ENCODE measurements at regions not wholly inside any gene's neighbourhood (a gene's known extent, or its start where the extent isn't known, plus 50 kb on each side); places are given as distances from the start of the nearest gene placed in this dataset.

- H3K4me3 ChIP-seq (ENCODE audit: low read length): no peak overlapping the region
- DNase-seq (ENCODE audit: low read depth): no peak
- TF ChIP-seq CTCF (IDR thresholded peaks at IDR 0.05; ENCODE audit: insufficient read depth, low read depth, low read length, missing control alignments): no peak
Measured at GRCh38 chr2:237180187-237180586, 94.5 kb downstream of the COPS8 start.

GRCh38 chr2:237180987-237181386 lies 95.3 kb downstream of the COPS8 start:
- TF ChIP-seq CTCF (IDR thresholded peaks at IDR 0.05; ENCODE audit: insufficient read depth, low read depth, low read length, missing control alignments): no peak
- DNase-seq (ENCODE audit: low read depth): no peak
- no peak overlapping the region for H3K4me3 ChIP-seq (ENCODE audit: low read length)

- DNase-seq (ENCODE audit: low read depth): peak; percentile 21
- no peak for TF ChIP-seq CTCF (IDR thresholded peaks at IDR 0.05; ENCODE audit: insufficient read depth, low read depth, low read length, missing control alignments)
- no peak overlapping the region for H3K4me3 ChIP-seq (ENCODE audit: low read length)
Measured at GRCh38 chr2:237181844-237182243, 96.2 kb downstream of the COPS8 start.

- H3K4me3 ChIP-seq (ENCODE audit: low read length): no peak overlapping the region
- TF ChIP-seq CTCF (IDR thresholded peaks at IDR 0.05; ENCODE audit: insufficient read depth, low read depth, low read length, missing control alignments): no peak
- no peak for DNase-seq (ENCODE audit: low read depth)
Measured at GRCh38 chr2:237182422-237183123, 96.9 kb downstream of the COPS8 start.

GRCh38 chr2:237184192-237184918 lies 98.7 kb downstream of the COPS8 start:
- peak; percentile 60 for DNase-seq (ENCODE audit: low read depth)
- TF ChIP-seq CTCF (IDR thresholded peaks at IDR 0.05; ENCODE audit: insufficient read depth, low read depth, low read length, missing control alignments): no peak
- no peak overlapping the region for H3K4me3 ChIP-seq (ENCODE audit: low read length)

GRCh38 chr2:237184919-237185552 lies 99.3 kb downstream of the COPS8 start:
- no peak overlapping the region for H3K4me3 ChIP-seq (ENCODE audit: low read length)
- DNase-seq (ENCODE audit: low read depth): no peak
- no peak for TF ChIP-seq CTCF (IDR thresholded peaks at IDR 0.05; ENCODE audit: insufficient read depth, low read depth, low read length, missing control alignments)

Measured in epithelial cell of esophagus (primary cell).